Mesenchymal stem cell (in vitro differentiated cells and primary cell): ENCODE measurements at regions not wholly inside any gene's neighbourhood (a gene's known extent, or its start where the extent isn't known, plus 50 kb on each side); places are given as distances from the start of the nearest gene placed in this dataset.

ENCODE experiments used
- DNase-seq: peaks from one replicate; pipeline ENCODE4 v3.0.0-alpha.2; 2013
- H2AFZ ChIP-seq: one replicate; pipeline ENCODE4 v1.6.1; 2013; ENCODE audit warnings: low read depth, mild to moderate bottlenecking, control low read depth, inconsistent platforms, low read length, moderate library complexity
- H2AK5ac ChIP-seq: 2 replicates; pipeline ENCODE4 v1.6.1; 2013; ENCODE audit warnings: low read length, moderate library complexity, mild to moderate bottlenecking, inconsistent platforms; ENCODE audit not compliant: severe bottlenecking
- H2BK120ac ChIP-seq: one replicate; pipeline ENCODE4 v1.6.1; 2013; ENCODE audit warnings: low read depth, mild to moderate bottlenecking, inconsistent platforms, low read length, moderate library complexity
- H2BK12ac ChIP-seq, 2 experiments: one replicate each; pipeline ENCODE4 v1.6.1; 2013; ENCODE audit warnings: inconsistent platforms in 2 of 2, low read length in 2 of 2, mild to moderate bottlenecking in 2 of 2, moderate library complexity in 2 of 2, control low read depth in 1 of 2
- H2BK15ac ChIP-seq: one replicate; pipeline ENCODE4 v1.6.1; 2013; ENCODE audit warnings: mild to moderate bottlenecking, low read depth, inconsistent platforms; ENCODE audit not compliant: poor library complexity, severe bottlenecking
- H2BK5ac ChIP-seq: 2 replicates; pipeline ENCODE4 v1.6.1; 2013; ENCODE audit warnings: low read depth, mild to moderate bottlenecking, low read length, control low read depth, inconsistent platforms; ENCODE audit not compliant: poor library complexity, severe bottlenecking
- H3K14ac ChIP-seq, 2 experiments: one replicate each; pipeline ENCODE4 v1.6.1; 2013; ENCODE audit warnings: inconsistent platforms in 2 of 2, low read length in 2 of 2, control low read depth in 1 of 2, mild to moderate bottlenecking in 1 of 2, moderate library complexity in 1 of 2
- H3K18ac ChIP-seq, 2 experiments: one replicate each; pipeline ENCODE4 v1.6.1; 2013; ENCODE audit warnings: inconsistent platforms in 2 of 2, low read length in 2 of 2, control low read depth in 1 of 2, low read depth in 1 of 2, mild to moderate bottlenecking in 1 of 2
- H3K23ac ChIP-seq, 2 experiments: one replicate each; pipeline ENCODE4 v1.6.1; 2013; ENCODE audit warnings: inconsistent platforms in 2 of 2, low read length in 2 of 2, mild to moderate bottlenecking in 2 of 2, moderate library complexity in 2 of 2, control low read depth in 1 of 2
- H3K27ac ChIP-seq: 2 replicates; pipeline ENCODE4 v1.5.1; 2013; ENCODE audit warnings: mild to moderate bottlenecking, moderate library complexity, low read length, control low read depth, inconsistent platforms; ENCODE audit not compliant: poor library complexity, severe bottlenecking
- H3K27me3 ChIP-seq, 2 experiments: 2 replicates each; pipeline versions ENCODE4 v1.6.1 to v1.7.0; 2013; ENCODE audit warnings: low read length in 2 of 2, mild to moderate bottlenecking in 2 of 2, moderate library complexity in 2 of 2, control low read depth in 1 of 2, inconsistent platforms in 1 of 2; ENCODE audit not compliant: control insufficient read depth in 1 of 2, insufficient read depth in 1 of 2
- H3K36me3 ChIP-seq, 2 experiments: 2 replicates each; pipeline versions ENCODE4 v1.6.1 to v1.7.0; 2013; ENCODE audit warnings: low read length in 2 of 2, control low read depth in 1 of 2, inconsistent platforms in 1 of 2, low read depth in 1 of 2, mild to moderate bottlenecking in 1 of 2; ENCODE audit not compliant: insufficient read depth in 2 of 2, control insufficient read depth in 1 of 2
- H3K4ac ChIP-seq, 2 experiments: one replicate each; pipeline ENCODE4 v1.6.1; 2013; ENCODE audit warnings: inconsistent platforms in 2 of 2, low read length in 2 of 2, mild to moderate bottlenecking in 2 of 2, moderate library complexity in 2 of 2, control low read depth in 1 of 2, low read depth in 1 of 2
- H3K4me1 ChIP-seq: 2 replicates; pipeline ENCODE4 v1.6.1; 2013; ENCODE audit warnings: low read depth, low read length, control low read depth; ENCODE audit not compliant: control insufficient read depth, insufficient read depth
- H3K4me2 ChIP-seq: 2 replicates; pipeline ENCODE4 v1.6.1; 2013; ENCODE audit warnings: low read length, mild to moderate bottlenecking, inconsistent platforms; ENCODE audit not compliant: poor library complexity, severe bottlenecking
- H3K4me3 ChIP-seq, 2 experiments: 2 replicates each; pipeline versions ENCODE4 v1.5.1 to v1.7.0; 2013; ENCODE audit warnings: low read length in 2 of 2, mild to moderate bottlenecking in 2 of 2, control low read depth in 1 of 2, low read depth in 1 of 2; ENCODE audit not compliant: insufficient read depth in 1 of 2
- H3K79me1 ChIP-seq: replicated peaks from 2 replicates; pipeline ENCODE4 v1.6.1; 2013; ENCODE audit warnings: mild to moderate bottlenecking, control low read depth, low read length, inconsistent platforms; ENCODE audit not compliant: poor library complexity, severe bottlenecking
- H3K9ac ChIP-seq: 2 replicates; pipeline ENCODE4 v1.7.0; 2013; ENCODE audit warnings: mild to moderate bottlenecking, low read length, moderate library complexity
- H3K9me3 ChIP-seq: 2 replicates; pipeline ENCODE4 v1.7.0; 2013; ENCODE audit warnings: mild to moderate bottlenecking, low read length; ENCODE audit not compliant: control insufficient read depth
- H4K8ac ChIP-seq: one replicate; pipeline ENCODE4 v1.6.1; 2013; ENCODE audit warnings: inconsistent platforms, mild to moderate bottlenecking, low read length, moderate library complexity
- H4K91ac ChIP-seq: one replicate; pipeline ENCODE4 v1.6.1; 2013; ENCODE audit warnings: mild to moderate bottlenecking, low read length, inconsistent platforms
- WGBS: methylation state at CpG from one replicate; pipeline ENCODE4 v1.1.7; 2013; ENCODE audit warnings: mixed read lengths; 5-methylcytosine and 5-hydroxymethylcytosine counted together

DNA sequence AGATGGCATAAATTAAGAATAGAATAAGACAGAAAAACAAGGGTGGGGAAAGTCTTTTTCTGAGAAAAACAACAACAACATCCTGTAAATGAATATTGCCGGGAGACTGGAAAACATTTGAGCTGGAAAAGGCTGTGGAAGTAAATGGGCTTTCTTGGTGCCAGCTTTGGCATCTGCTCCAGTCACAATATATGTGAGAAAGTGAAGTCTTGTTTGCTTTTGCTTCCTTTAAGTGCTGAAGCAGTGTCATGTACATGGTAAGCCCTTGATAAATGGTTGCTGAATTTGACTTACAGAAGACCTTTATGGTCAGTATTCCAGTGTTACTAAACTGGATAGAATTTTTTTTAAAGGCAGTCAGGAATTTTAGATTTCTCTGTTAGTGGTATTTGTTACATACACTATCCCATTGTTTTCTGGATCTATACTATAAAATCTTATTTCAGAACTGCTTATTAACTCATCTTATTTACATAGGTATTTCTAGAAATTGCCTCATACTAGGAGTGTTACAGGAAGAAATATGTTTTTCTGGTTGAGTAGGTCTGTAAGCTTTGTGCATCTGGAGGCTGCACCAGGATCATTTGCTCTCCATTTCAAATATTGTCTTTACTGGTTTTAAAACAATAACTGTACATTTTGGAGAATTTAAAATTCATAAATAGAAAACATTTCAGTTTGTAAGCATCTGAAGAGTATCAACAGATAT is 201.7 kb upstream of the FOXP2 start:
- H3K23ac ChIP-seq, result no peak overlapping the region
- WGBS, result 76% methylated on average over 1 of the region's 1 CpG
- no peaks in the 10 kb centered on the region for H3K36me3 ChIP-seq
- H3K4me3 ChIP-seq, result no peak overlapping the region
- H3K4ac ChIP-seq, result no peak overlapping the region
- no peak overlapping the region for H2BK5ac ChIP-seq
- no peak for DNase-seq
- H2BK12ac ChIP-seq, result no peak overlapping the region
- no peak overlapping the region for H4K91ac ChIP-seq
- H3K9me3 ChIP-seq, result no peaks in the 10 kb centered on the region
- H3K27me3 ChIP-seq, result no peaks in the 10 kb centered on the region
- no peak overlapping the region for H2AK5ac ChIP-seq
- H3K9ac ChIP-seq, result no peak overlapping the region
- H3K27ac ChIP-seq, result no peak overlapping the region
- H4K8ac ChIP-seq, result no peak overlapping the region
- no peak overlapping the region for H3K14ac ChIP-seq
- H2BK120ac ChIP-seq, result no peak overlapping the region
- peaks cover 2% of the 10 kb centered on the region for H3K4me1 ChIP-seq
- H3K4me2 ChIP-seq, result no peak overlapping the region
- no peaks in the 10 kb centered on the region for H3K79me1 ChIP-seq
- no peak overlapping the region for H2AFZ ChIP-seq
- H2BK15ac ChIP-seq, result no peak overlapping the region
- H3K18ac ChIP-seq, result no peak overlapping the region

GRCh38 chr7:114209968-114210367 is 204.6 kb upstream of the FOXP2 start:
- no peak for DNase-seq
- Histone ChIP-seq H3K36me3 (no peaks in the 10 kb centered on the region), H3K79me1 (no peaks in the 10 kb centered on the region), H3K18ac (no peak overlapping the region), H3K23ac (no peak overlapping the region), H3K4me3 (no peak overlapping the region), H2BK12ac (no peak overlapping the region), H3K27me3 (no peaks in the 10 kb centered on the region), H2BK15ac (no peak overlapping the region), H3K4me2 (no peak overlapping the region), H3K4me1 (peaks cover 2% of the 10 kb centered on the region), H3K9me3 (no peaks in the 10 kb centered on the region), H3K14ac (no peak overlapping the region), H2AFZ (no peak overlapping the region), H3K27ac (no peak overlapping the region), H2BK120ac (no peak overlapping the region), H3K4ac (no peak overlapping the region), H2BK5ac (no peak overlapping the region), H2AK5ac (no peak overlapping the region), H4K91ac (no peak overlapping the region), H3K9ac (no peak overlapping the region), H4K8ac (no peak overlapping the region)
- WGBS, result 68% methylated on average over 1 of the region's 1 CpG

DNA sequence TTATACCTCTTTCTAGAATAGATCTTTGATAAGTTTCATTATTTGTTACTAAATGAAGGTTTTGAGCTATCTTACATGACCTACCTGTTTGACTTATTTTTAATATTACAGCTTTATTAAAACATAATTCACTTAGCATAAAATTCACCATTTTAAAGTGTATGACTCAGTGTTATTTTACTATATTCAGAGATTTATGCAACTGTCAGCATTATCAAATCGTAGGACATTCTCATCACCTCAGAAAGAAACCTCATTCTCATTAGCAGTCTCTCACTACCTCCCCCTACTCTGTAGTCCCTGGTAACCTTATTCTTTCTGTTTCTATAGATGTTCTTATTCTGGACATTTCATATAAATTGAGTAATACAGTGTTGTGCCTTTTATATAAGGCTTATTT is 207.9 kb upstream of the FOXP2 start:
- Histone ChIP-seq H4K8ac (no peak overlapping the region), H3K18ac (no peak overlapping the region), H3K4me2 (no peak overlapping the region), H4K91ac (no peak overlapping the region), H3K23ac (no peak overlapping the region), H2BK15ac (no peak overlapping the region), H2BK120ac (no peak overlapping the region), H3K4me1 (peaks cover 2% of the 10 kb centered on the region), H2AK5ac (no peak overlapping the region), H3K79me1 (no peaks in the 10 kb centered on the region), H3K9ac (no peak overlapping the region), H3K14ac (no peak overlapping the region), H3K36me3 (no peaks in the 10 kb centered on the region), H2AFZ (no peak overlapping the region), H2BK12ac (no peak overlapping the region), H2BK5ac (no peak overlapping the region), H3K4me3 (no peak overlapping the region), H3K27me3 (no peaks in the 10 kb centered on the region), H3K9me3 (no peaks in the 10 kb centered on the region), H3K27ac (no peak overlapping the region), H3K4ac (no peak overlapping the region)
- DNase-seq, result no peak
- WGBS, result no CpG with 5 or more reads among the region's 1 CpG

GRCh38 chr7:114196517-114196916 is 218.1 kb upstream of the FOXP2 start:
- no peak overlapping the region for H3K9ac ChIP-seq
- no peak overlapping the region for H2BK15ac ChIP-seq
- no peaks in the 10 kb centered on the region for H3K36me3 ChIP-seq
- no peak overlapping the region for H2AK5ac ChIP-seq
- H3K14ac ChIP-seq, result no peak overlapping the region
- H3K27me3 ChIP-seq, result no peaks in the 10 kb centered on the region
- no peak overlapping the region for H3K18ac ChIP-seq
- H2AFZ ChIP-seq, result no peak overlapping the region
- H2BK12ac ChIP-seq, result no peak overlapping the region
- no peaks in the 10 kb centered on the region for H3K4me1 ChIP-seq
- H2BK120ac ChIP-seq, result no peak overlapping the region
- no peak overlapping the region for H3K27ac ChIP-seq
- H4K91ac ChIP-seq, result no peak overlapping the region
- no peak overlapping the region for H3K23ac ChIP-seq
- WGBS, result 100% methylated on average over 1 of the region's 1 CpG
- no peaks in the 10 kb centered on the region for H3K79me1 ChIP-seq
- no peak for DNase-seq
- H3K4ac ChIP-seq, result no peak overlapping the region
- no peak overlapping the region for H3K4me3 ChIP-seq
- no peak overlapping the region for H2BK5ac ChIP-seq
- no peak overlapping the region for H4K8ac ChIP-seq
- no peak overlapping the region for H3K4me2 ChIP-seq
- H3K9me3 ChIP-seq, result no peaks in the 10 kb centered on the region
